Glutamatergic neuron (in vitro differentiated cells): ENCODE measurements at regions not wholly inside any gene's neighbourhood (a gene's known extent, or its start where the extent isn't known, plus 50 kb on each side); places are given as distances from the start of the nearest gene placed in this dataset.
"Not testable (repeated sequence)": the region's sequence is repeated elsewhere in the genome, so short reads cannot be mapped to it uniquely, and the experiment has no call there.

Experiments used
- DNase-seq: peaks from one replicate; pipeline ENCODE4 v3.0.0; 2022
- H3K27ac Mint-ChIP-seq: one replicate; pipeline ENCODE4 v1.8.0; 2020; ENCODE audit warnings: mild to moderate bottlenecking, mixed read lengths, inconsistent platforms; ENCODE audit not compliant: unreplicated experiment
- H3K27me3 Mint-ChIP-seq: one replicate; pipeline ENCODE4 v1.8.0; 2020; ENCODE audit warnings: mild to moderate bottlenecking, moderate library complexity, mixed read lengths, inconsistent platforms; ENCODE audit not compliant: unreplicated experiment
- H3K36me3 Mint-ChIP-seq: one replicate; pipeline ENCODE4 v1.8.0; 2020; ENCODE audit warnings: mild to moderate bottlenecking, mixed read lengths, inconsistent platforms; ENCODE audit not compliant: unreplicated experiment
- H3K4me1 Mint-ChIP-seq: one replicate; pipeline ENCODE4 v1.8.0; 2020; ENCODE audit warnings: mild to moderate bottlenecking, low read depth, mixed read lengths, inconsistent platforms; ENCODE audit not compliant: unreplicated experiment
- H3K4me3 Mint-ChIP-seq: one replicate; pipeline ENCODE4 v1.8.0; 2020; ENCODE audit warnings: mild to moderate bottlenecking, mixed read lengths, inconsistent platforms; ENCODE audit not compliant: unreplicated experiment
- H3K9me3 Mint-ChIP-seq: one replicate; pipeline ENCODE4 v1.8.0; 2020; ENCODE audit warnings: mild to moderate bottlenecking, moderate library complexity, mixed read lengths, inconsistent platforms; ENCODE audit not compliant: unreplicated experiment
- CTCF ChIP-seq: fragments of 200-600 bp; sonication (generic); IDR thresholded peaks from one replicate; pipeline ENCODE4 v1.5.0; 2021; ENCODE audit not compliant: partially characterized antibody, unreplicated experiment

DNA sequence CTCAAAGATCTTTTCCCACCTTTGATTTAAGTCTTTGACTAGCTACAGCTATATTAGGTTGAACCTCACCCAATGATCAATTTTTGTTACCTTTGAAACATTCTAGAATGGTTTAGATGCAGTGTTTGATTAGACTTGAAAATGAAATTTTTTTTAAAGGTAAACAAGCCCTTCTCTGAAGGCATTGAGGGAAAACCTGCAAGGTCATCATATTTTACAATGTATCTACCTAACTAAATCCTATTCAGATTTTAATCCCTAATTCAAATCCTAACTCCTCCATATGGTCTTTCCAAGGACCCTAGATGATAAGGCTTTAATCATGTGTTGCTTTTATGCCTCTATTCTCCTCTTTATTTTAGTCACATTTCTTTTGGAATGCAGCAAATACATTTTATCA lies 95.4 kb downstream of the ALG10B start:
- Mint-ChIP-seq H3K36me3 (no peaks in the 10 kb centered on the region), H3K27ac (no peak overlapping the region), H3K9me3 (no peaks in the 10 kb centered on the region), H3K4me1 (no peaks in the 10 kb centered on the region), H3K27me3 (no peaks in the 10 kb centered on the region), H3K4me3 (no peak overlapping the region)
- TF ChIP-seq CTCF = no peak
- no peak for DNase-seq

DNA sequence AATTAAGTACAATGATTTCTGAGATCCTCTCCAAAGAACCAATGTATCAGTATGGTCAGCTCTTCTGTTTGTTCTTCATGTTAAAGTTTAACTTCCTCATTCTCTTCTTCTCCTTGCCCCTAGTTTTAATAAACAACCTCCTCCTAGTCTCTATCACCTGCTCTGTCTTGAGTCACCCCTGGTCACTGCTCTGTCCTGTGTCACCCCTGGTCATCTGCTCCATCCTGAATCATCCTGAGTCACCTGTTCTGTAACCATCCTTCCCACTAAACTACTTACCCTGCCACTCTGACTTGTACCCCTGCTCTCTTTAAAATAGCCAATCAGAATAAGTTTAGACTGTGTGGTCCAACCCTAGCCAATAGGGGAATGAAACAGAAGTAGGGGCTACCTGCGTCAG lies 100.5 kb downstream of the ALG10B start:
- no peak for DNase-seq
- Mint-ChIP-seq H3K9me3 (no peaks in the 10 kb centered on the region), H3K36me3 (no peaks in the 10 kb centered on the region), H3K4me1 (no peaks in the 10 kb centered on the region), H3K27ac (no peak overlapping the region), H3K4me3 (no peak overlapping the region), H3K27me3 (no peaks in the 10 kb centered on the region)
- TF ChIP-seq CTCF = no peak

DNA sequence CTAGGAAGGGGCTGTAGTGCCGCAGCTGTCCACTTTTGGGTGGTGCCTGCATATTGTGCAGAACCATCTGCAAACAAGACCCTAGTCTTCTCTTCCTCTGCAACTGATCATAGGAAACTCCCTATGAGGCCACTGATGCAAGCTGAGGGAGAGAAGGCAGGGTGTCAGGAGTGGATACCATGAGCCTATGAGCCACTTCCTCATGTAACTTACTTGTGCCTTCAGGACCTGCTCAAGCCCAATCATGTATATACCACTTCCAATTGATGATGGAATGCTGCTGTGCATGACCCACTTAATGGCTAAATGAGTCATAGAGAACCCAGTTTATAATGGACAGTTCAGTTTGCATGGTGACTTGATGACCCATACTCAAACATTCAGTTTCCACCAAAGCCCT lies 107.9 kb downstream of the ALG10B start:
- H3K4me3 Mint-ChIP-seq = no peak overlapping the region
- DNase-seq = no peak
- no peak for TF ChIP-seq CTCF
- no peaks in the 10 kb centered on the region for H3K9me3 Mint-ChIP-seq
- no peaks in the 10 kb centered on the region for H3K36me3 Mint-ChIP-seq
- no peaks in the 10 kb centered on the region for H3K4me1 Mint-ChIP-seq
- no peaks in the 10 kb centered on the region for H3K27me3 Mint-ChIP-seq
- H3K27ac Mint-ChIP-seq = no peak overlapping the region

DNA sequence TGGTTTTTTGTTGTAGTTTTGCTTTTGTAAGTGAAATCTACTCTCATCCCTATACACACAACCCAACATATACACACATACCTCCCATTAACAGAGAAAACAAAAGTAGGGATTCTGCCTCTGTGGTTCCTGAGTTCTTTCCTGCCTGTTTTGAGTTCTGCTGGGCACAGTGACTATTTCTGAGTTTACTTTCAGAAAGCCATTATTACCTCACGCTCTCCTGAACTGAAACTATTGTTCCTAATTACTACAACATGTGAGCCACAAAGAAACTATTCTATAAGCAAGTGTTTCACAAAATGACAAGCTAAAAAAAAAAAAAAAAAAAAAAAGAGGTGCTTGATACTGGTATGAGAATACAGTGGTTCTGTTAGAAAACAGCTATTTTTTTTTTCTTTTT lies 110.9 kb downstream of the ALG10B start:
- H3K9me3 Mint-ChIP-seq = no peaks in the 10 kb centered on the region
- no peak for TF ChIP-seq CTCF
- no peaks in the 10 kb centered on the region for H3K4me1 Mint-ChIP-seq
- no peaks in the 10 kb centered on the region for H3K27me3 Mint-ChIP-seq
- no peak overlapping the region for H3K27ac Mint-ChIP-seq
- H3K4me3 Mint-ChIP-seq = no peak overlapping the region
- no peak for DNase-seq
- H3K36me3 Mint-ChIP-seq = no peaks in the 10 kb centered on the region

GRCh38 chr12:38431921-38432320 lies 115.3 kb downstream of the ALG10B start:
- Mint-ChIP-seq H3K27ac (no peak overlapping the region), H3K36me3 (no peaks in the 10 kb centered on the region)
- no peak for TF ChIP-seq CTCF

DNA sequence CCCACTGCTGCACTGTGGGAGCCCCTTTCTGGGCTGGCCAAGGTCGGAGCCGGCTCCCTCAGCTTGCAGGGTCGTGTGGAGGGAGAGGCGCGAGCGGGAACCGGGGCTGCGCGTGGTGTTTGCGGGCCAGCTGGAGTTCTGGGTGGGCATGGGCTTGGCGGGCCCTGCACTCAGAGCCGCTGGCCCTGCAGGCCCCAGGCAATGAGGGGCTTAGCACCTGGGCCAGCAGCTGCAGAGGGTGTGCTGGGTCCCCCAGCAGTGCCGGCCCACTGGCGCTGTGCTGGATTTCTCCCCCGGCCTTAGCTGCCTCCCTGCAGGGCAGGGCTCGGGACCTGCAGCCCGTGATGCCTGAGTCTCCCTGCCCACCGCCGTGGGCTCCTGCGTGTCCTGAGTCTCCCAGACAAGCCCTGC lies 125.3 kb downstream of the ALG10B start:
- H3K9me3 Mint-ChIP-seq, DNase-seq, H3K4me3 Mint-ChIP-seq, H3K4me1 Mint-ChIP-seq, H3K27ac Mint-ChIP-seq, H3K27me3 Mint-ChIP-seq, H3K36me3 Mint-ChIP-seq: not testable (repeated sequence)

More at GRCh38 chr12:38431921-38432320, 115.3 kb downstream of the ALG10B start:
- Mint-ChIP-seq H3K9me3 (no peaks in the 10 kb centered on the region), H3K4me3 (no peak overlapping the region), H3K27me3 (peaks cover 1% of the 10 kb centered on the region), H3K4me1 (no peaks in the 10 kb centered on the region)
- no peak for DNase-seq
